ENCODE measurements at regions not wholly inside any gene's neighbourhood (a gene's known extent, or its start where the extent isn't known, plus 50 kb on each side); places are given as distances from the start of the nearest gene placed in this dataset.

- H3K9me2 ChIP-seq (replicated peaks; ENCODE audit: insufficient read depth, low read length) = no peaks in the 10 kb centered on the region
- H3F3A ChIP-seq (ENCODE audit: insufficient read depth) = no peaks in the 10 kb centered on the region
- TF ChIP-seq EZH2phosphoT487 (conservative IDR thresholded peaks at IDR 0.05; ENCODE audit: low read length) (no peak), CTCF (IDR thresholded peaks at IDR 0.05; ENCODE audit: insufficient read depth, low read length, poor library complexity, severe bottlenecking) (no peak)
- no peaks in the 10 kb centered on the region for H3K27me3 ChIP-seq (ENCODE audit: low read length)
- no peak overlapping the region for H3K27ac ChIP-seq (ENCODE audit: low read depth, low read length)
- no peak overlapping the region for H3K4me3 ChIP-seq (ENCODE audit: insufficient read depth, low read length, poor library complexity, severe bottlenecking)
- no peaks in the 10 kb centered on the region for H3K36me3 ChIP-seq (ENCODE audit: low read length)
- no peak overlapping the region for H3K9ac ChIP-seq (ENCODE audit: low read length)
- H4K20me1 ChIP-seq (ENCODE audit: low read depth, low read length) = no peaks in the 10 kb centered on the region
- H2AFZ ChIP-seq (ENCODE audit: low read depth, low read length, severe bottlenecking) = no peak overlapping the region
- H3K79me2 ChIP-seq (ENCODE audit: insufficient read depth, low read length) = no peaks in the 10 kb centered on the region
- H3K4me2 ChIP-seq (ENCODE audit: low read depth, low read length, poor library complexity, severe bottlenecking) = no peak overlapping the region
- H3K9me3 ChIP-seq (ENCODE audit: insufficient read depth, low read length) = no peaks in the 10 kb centered on the region
Observed at GRCh38 chr13:72153272-72153671, 286.3 kb upstream of the DACH1 start.

- no peak overlapping the region for H3K4me3 ChIP-seq (ENCODE audit: insufficient read depth, low read length, poor library complexity, severe bottlenecking)
- TF ChIP-seq EZH2phosphoT487 (conservative IDR thresholded peaks at IDR 0.05; ENCODE audit: low read length) = no peak
- TF ChIP-seq CTCF (IDR thresholded peaks at IDR 0.05; ENCODE audit: insufficient read depth, low read length, poor library complexity, severe bottlenecking) = no peak
- no peak overlapping the region for H3K27ac ChIP-seq (ENCODE audit: low read depth, low read length)
- H3K9me2 ChIP-seq (replicated peaks; ENCODE audit: insufficient read depth, low read length) = no peaks in the 10 kb centered on the region
- no peaks in the 10 kb centered on the region for H3F3A ChIP-seq (ENCODE audit: insufficient read depth)
- no peak overlapping the region for H3K4me2 ChIP-seq (ENCODE audit: low read depth, low read length, poor library complexity, severe bottlenecking)
- H3K79me2 ChIP-seq (ENCODE audit: insufficient read depth, low read length) = no peaks in the 10 kb centered on the region
- H4K20me1 ChIP-seq (ENCODE audit: low read depth, low read length) = no peaks in the 10 kb centered on the region
- no peak overlapping the region for H3K9ac ChIP-seq (ENCODE audit: low read length)
- H3K27me3 ChIP-seq (ENCODE audit: low read length) = no peaks in the 10 kb centered on the region
- H2AFZ ChIP-seq (ENCODE audit: low read depth, low read length, severe bottlenecking) = no peak overlapping the region
- no peaks in the 10 kb centered on the region for H3K9me3 ChIP-seq (ENCODE audit: insufficient read depth, low read length)
- no peaks in the 10 kb centered on the region for H3K36me3 ChIP-seq (ENCODE audit: low read length)
Observed at GRCh38 chr13:72151241-72151640, 284.2 kb upstream of the DACH1 start.

- Histone ChIP-seq H3K79me2 (ENCODE audit: insufficient read depth, low read length) (no peaks in the 10 kb centered on the region), H3K27ac (ENCODE audit: low read depth, low read length) (no peak overlapping the region), H3K27me3 (ENCODE audit: low read length) (no peaks in the 10 kb centered on the region), H3K9ac (ENCODE audit: low read length) (no peak overlapping the region), H3K4me2 (ENCODE audit: low read depth, low read length, poor library complexity, severe bottlenecking) (no peak overlapping the region), H3K9me2 (replicated peaks; ENCODE audit: insufficient read depth, low read length) (no peaks in the 10 kb centered on the region), H3K9me3 (ENCODE audit: insufficient read depth, low read length) (no peaks in the 10 kb centered on the region), H4K20me1 (ENCODE audit: low read depth, low read length) (no peaks in the 10 kb centered on the region), H3F3A (ENCODE audit: insufficient read depth) (no peaks in the 10 kb centered on the region), H3K4me3 (ENCODE audit: insufficient read depth, low read length, poor library complexity, severe bottlenecking) (no peak overlapping the region), H2AFZ (ENCODE audit: low read depth, low read length, severe bottlenecking) (no peak overlapping the region), H3K36me3 (ENCODE audit: low read length) (no peaks in the 10 kb centered on the region)
- TF ChIP-seq CTCF (IDR thresholded peaks at IDR 0.05; ENCODE audit: insufficient read depth, low read length, poor library complexity, severe bottlenecking) (no peak), EZH2phosphoT487 (conservative IDR thresholded peaks at IDR 0.05; ENCODE audit: low read length) (no peak)
Observed at GRCh38 chr13:72150502-72150901, 283.5 kb upstream of the DACH1 start.

GRCh38 chr13:72149701-72150100 lies 282.7 kb upstream of the DACH1 start:
- no peaks in the 10 kb centered on the region for H3K9me2 ChIP-seq (replicated peaks; ENCODE audit: insufficient read depth, low read length)
- H3K4me2 ChIP-seq (ENCODE audit: low read depth, low read length, poor library complexity, severe bottlenecking) = no peak overlapping the region
- H3K9ac ChIP-seq (ENCODE audit: low read length) = no peak overlapping the region
- TF ChIP-seq EZH2phosphoT487 (conservative IDR thresholded peaks at IDR 0.05; ENCODE audit: low read length) (no peak), CTCF (IDR thresholded peaks at IDR 0.05; ENCODE audit: insufficient read depth, low read length, poor library complexity, severe bottlenecking) (no peak)
- no peaks in the 10 kb centered on the region for H3K9me3 ChIP-seq (ENCODE audit: insufficient read depth, low read length)
- H3K4me3 ChIP-seq (ENCODE audit: insufficient read depth, low read length, poor library complexity, severe bottlenecking) = no peak overlapping the region
- H4K20me1 ChIP-seq (ENCODE audit: low read depth, low read length) = no peaks in the 10 kb centered on the region
- H3K79me2 ChIP-seq (ENCODE audit: insufficient read depth, low read length) = no peaks in the 10 kb centered on the region
- no peak overlapping the region for H2AFZ ChIP-seq (ENCODE audit: low read depth, low read length, severe bottlenecking)
- H3K36me3 ChIP-seq (ENCODE audit: low read length) = no peaks in the 10 kb centered on the region
- H3K27ac ChIP-seq (ENCODE audit: low read depth, low read length) = no peak overlapping the region
- H3K27me3 ChIP-seq (ENCODE audit: low read length) = no peaks in the 10 kb centered on the region
- H3F3A ChIP-seq (ENCODE audit: insufficient read depth) = no peaks in the 10 kb centered on the region

Measured in SU-DHL-6 (cell line).